ENCODE measurements at regions not wholly inside any gene's neighbourhood (a gene's known extent, or its start where the extent isn't known, plus 50 kb on each side); places are given as distances from the start of the nearest gene placed in this dataset.
"Not testable (repeated sequence)": the region's sequence is repeated elsewhere in the genome, so short reads cannot be mapped to it uniquely, and the experiment has no call there.

GRCh38 chr14:34300882-34301734, 160.9 kb downstream of the SPTSSA start:
- DNase-seq (ENCODE audit: low spot score), result peak; percentile 72

DNA sequence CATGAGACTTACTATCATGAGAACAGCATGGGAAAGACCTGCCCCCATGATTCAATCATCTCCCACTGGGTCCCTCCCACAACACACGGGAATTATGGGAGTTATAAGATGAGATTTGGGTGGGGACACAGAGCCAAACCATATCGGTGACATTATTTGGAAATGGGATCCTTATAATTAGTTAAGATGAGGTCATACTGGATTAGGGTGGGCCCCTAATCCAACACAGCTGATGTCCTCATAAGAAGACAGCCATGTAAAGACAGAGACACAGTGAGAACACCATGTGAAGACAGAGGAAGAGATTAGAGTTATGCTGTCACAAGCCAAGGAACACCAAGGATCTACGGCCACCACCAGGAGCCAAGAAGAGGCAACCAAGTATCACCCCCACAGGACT, 161.7 kb downstream of the SPTSSA start:
- no peak for DNase-seq (ENCODE audit: low spot score)

DNA sequence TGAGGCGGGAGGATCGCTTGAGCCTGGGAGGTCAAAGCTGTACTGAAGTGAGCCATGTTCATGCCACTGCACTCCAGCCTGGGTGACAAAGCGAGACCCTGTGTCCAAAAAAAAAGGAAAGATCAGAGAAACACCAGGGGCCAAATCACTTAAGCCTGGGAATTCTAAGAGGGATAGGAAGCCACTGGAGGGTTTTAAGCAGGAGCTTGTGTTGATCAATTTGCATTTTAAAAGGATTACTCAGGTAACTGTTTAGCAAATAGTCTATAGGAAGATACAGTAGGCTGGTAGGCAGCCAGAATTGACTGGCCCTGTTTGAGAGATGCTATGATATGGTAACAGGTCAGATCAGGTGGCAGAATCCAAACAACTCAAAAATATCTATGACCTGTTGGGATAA, 162.7 kb downstream of the SPTSSA start:
- no peak for DNase-seq (ENCODE audit: low spot score)

- no peak for DNase-seq (ENCODE audit: low spot score)
Measured at GRCh38 chr14:34297786-34298520, 164.1 kb downstream of the SPTSSA start.

GRCh38 chr14:34283590-34283989, 178.4 kb downstream of the SPTSSA start:
- DNase-seq (ENCODE audit: low spot score), result no peak

- no peak for DNase-seq (ENCODE audit: low spot score)
Measured at GRCh38 chr14:34277191-34277590, 184.8 kb downstream of the SPTSSA start.

GRCh38 chr14:34275530-34275929, 186.5 kb downstream of the SPTSSA start:
- no peak for DNase-seq (ENCODE audit: low spot score)

DNA sequence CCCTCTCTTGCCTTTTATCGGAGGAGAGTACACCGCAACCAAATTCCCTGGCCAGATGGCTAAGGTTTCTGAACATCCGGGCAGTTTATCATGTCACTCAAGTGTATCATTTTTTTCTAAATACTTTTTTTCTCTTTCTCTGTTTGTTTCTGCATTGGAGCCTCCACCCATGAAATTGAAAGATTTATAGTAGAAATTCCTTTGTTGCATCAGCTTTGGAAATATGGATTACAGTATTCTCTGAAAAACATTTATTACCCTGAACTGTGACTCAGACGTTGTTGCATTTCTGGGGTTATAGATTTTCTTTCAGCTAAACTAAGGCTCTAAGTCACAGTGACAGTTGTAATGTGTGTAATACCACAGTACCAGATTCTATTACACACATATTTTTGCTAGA, 187.0 kb downstream of the SPTSSA start:
- DNase-seq (ENCODE audit: low spot score), result no peak

DNA sequence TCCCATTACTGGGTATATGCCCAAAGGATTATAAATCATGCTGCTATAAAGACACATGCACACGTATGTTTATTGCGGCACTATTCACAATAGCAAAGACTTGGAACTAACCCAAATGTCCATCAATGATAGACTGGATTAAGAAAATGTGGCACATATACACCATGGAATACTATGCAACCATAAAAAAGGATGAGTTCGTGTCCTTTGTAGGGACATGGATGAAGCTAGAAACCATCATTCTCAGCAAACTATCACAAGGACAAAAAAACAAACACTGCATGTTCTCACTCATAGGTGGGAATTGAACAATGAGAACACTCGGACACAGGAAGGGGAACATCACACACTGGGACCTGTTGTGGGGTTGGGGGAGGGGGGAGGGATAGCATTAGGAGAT, 188.3 kb downstream of the SPTSSA start:
- not testable (repeated sequence) for DNase-seq (ENCODE audit: low spot score)

GRCh38 chr14:34270361-34270760, 191.7 kb downstream of the SPTSSA start:
- DNase-seq (ENCODE audit: low spot score), result no peak

GRCh38 chr14:34266344-34266743, 195.7 kb downstream of the SPTSSA start:
- no peak for DNase-seq (ENCODE audit: low spot score)

DNA sequence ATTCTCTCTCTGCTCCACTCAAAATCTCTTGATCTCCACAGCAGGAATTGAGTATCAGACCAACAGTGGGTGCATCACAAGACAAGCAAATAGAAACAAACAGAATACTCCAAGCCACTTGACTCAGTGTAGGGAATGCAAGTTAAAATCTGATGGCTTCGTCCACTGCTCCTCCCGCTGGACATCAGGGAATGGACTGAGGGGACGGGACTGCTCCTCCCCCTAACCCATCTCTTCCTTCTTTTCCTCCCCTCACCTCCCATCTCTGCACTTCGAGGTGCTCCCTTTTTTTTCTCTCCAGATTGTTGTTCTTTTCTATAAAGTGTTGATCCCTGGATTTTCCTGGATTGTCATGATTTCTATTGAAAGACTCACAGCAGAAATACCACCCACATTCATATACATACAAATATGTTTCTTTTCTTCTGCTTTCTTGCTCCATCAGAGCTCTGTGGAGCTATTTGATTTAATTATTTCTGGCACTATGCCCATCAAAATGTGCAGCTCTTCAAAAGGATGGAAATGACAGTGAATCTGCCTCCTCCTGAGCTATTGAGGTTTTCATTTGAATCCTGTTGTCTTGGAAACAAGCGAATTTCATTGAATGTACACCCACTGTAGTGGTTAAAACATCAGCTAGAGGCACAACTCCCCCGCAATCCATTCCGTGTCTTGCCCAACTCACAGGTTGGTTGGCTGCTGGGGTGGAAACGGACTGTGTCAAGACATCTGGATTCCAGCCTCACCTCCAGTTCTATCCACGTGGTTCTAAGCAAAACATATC, 199.7 kb downstream of the SPTSSA start:
- DNase-seq (ENCODE audit: low spot score), result no peak

- DNase-seq (ENCODE audit: low spot score), result no peak
Measured at GRCh38 chr14:34259996-34260395, 202.0 kb downstream of the SPTSSA start.

- no peak for DNase-seq (ENCODE audit: low spot score)
Measured at GRCh38 chr14:34258318-34258717, 203.7 kb downstream of the SPTSSA start.

DNA sequence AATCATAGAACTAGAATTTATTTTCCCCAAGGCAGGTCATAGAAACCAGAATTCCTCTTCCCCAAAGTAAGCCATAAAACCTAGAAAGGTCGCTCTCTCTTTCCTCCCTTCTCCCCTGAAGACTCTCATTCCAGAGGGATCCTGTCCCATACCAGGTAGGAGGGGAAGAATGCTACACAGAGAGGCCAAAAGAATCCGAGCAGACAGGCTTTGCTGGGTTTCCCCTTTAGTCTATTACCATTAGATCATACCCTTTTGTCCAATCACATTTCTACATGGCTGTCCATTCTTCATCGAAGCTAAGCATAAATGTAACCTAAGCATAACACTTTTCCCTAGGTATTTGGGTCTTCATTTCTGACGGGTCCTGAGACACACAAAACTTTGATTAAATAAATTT, 204.5 kb downstream of the SPTSSA start:
- DNase-seq (ENCODE audit: low spot score), result no peak

DNA sequence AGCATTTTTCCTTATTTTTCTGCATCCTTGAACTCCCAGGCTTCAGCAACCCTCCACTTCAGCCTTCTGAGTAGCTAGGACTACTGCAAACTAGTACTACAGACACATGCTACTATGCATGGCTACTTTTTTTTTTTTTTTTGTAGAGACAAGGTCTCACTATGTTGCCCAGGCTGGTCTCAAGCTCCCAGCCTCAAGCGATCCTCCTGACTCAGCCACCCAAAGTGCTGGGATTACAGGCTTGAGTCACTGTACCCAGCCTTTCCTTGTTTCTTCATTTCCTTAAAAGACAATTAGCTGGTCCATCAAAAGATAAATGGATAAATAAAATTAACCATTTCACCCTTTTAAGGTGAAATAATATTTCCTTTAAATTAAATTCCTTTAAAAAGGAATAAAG, 205.8 kb downstream of the SPTSSA start:
- no peak for DNase-seq (ENCODE audit: low spot score)

- DNase-seq (ENCODE audit: low spot score), result no peak
Measured at GRCh38 chr14:34254571-34254970, 207.5 kb downstream of the SPTSSA start.

- no peak for DNase-seq (ENCODE audit: low spot score)
Measured at GRCh38 chr14:34254031-34254430, 208.0 kb downstream of the SPTSSA start.

GRCh38 chr14:34252227-34252626, 209.8 kb downstream of the SPTSSA start:
- no peak for DNase-seq (ENCODE audit: low spot score)

DNA sequence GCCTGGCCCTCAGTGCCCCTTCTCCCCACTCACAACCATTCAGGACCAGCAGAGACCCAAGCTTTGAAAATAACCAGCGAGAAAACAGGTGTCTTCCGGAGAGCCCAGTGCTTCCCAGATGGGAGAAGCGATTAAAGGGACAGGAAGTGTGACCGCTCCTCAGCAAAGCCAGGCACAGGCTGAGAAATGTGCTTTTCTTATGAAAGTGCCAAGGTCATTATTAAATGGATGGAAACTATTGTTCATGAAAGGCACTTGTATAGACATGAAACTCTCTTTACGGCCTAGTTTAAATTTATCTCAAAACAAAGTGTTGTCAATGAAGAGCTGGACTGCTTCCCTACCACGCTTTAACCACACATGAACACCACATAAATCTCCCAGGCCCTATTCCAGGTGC, 210.4 kb downstream of the SPTSSA start:
- DNase-seq (ENCODE audit: low spot score), result no peak

- DNase-seq (ENCODE audit: low spot score), result no peak
Measured at GRCh38 chr14:34250959-34251358, 211.1 kb downstream of the SPTSSA start.

- no peak for DNase-seq (ENCODE audit: low spot score)
Measured at GRCh38 chr14:34247605-34248004, 214.4 kb downstream of the SPTSSA start.

DNA sequence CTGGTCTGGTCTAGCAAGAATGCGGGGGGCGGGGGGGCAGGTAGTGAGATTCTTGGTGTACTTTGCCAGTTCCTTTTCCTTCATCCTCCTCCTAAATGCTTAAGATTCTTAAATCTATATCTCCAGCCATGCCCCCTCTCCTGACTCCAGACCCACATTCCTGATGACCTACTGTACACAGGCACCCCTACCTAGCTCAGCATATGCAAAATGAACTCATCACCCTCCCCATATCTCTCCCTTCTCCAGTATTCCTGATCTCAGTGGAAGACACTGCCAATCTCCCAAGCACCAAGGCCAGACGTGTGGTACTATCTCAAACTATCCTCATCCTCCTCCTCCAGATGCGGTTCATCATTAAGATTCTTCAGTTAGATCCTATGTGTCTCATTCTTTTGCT, 215.8 kb downstream of the SPTSSA start:
- DNase-seq (ENCODE audit: low spot score), result no peak

Data from globus pallidus (tissue), 1 donor.